Body of pancreas (tissue), 4 donors: ENCODE measurements at regions not wholly inside any gene's neighbourhood (a gene's known extent, or its start where the extent isn't known, plus 50 kb on each side); places are given as distances from the start of the nearest gene placed in this dataset.

Experiments used
- ATAC-seq: fragments of 150-250 bp; one replicate; pipeline ENCODE4 v1.9.1; 2016
- DNase-seq, 4 donors: peaks; one replicate each; pipeline ENCODE4 v3.0.0-alpha.2; 2019
- H3K27ac ChIP-seq, 4 donors: fragments of 200-600 bp; sonication (generic); 1 replicate in 3 of 4; 2 replicates in 1 of 4; pipeline versions ENCODE4 v1.5.1 to v1.6.1; 2016 to 2019; ENCODE audit warnings: mild to moderate bottlenecking in 1 of 4, mixed read lengths in 1 of 4, moderate library complexity in 1 of 4
- H3K27me3 ChIP-seq, 2 donors: fragments of 200-600 bp; sonication (generic); one replicate each; pipeline ENCODE4 v1.6.0; 2016; ENCODE audit warnings: mild to moderate bottlenecking in 1 of 2
- H3K36me3 ChIP-seq, 2 donors: fragments of 200-600 bp; sonication (generic); replicated peaks in 1 of 2; 2 replicates each; pipeline ENCODE4 v1.5.1; 2016; ENCODE audit warnings: low read depth in 2 of 2; ENCODE audit not compliant: insufficient read depth in 1 of 2
- H3K4me1 ChIP-seq: fragments of 200-600 bp; sonication (generic); one replicate; pipeline ENCODE4 v1.6.0; 2016
- H3K4me3 ChIP-seq, 2 donors: fragments of 200-600 bp; sonication (generic); 1 replicate in 1 of 2; 2 replicates in 1 of 2; pipeline ENCODE4 v1.5.1; 2016 to 2019
- H3K9me3 ChIP-seq, 3 donors: fragments of 200-600 bp; sonication (generic); 1 replicate in 2 of 3; 2 replicates in 1 of 3; pipeline ENCODE4 v1.5.1; 2016
- CTCF ChIP-seq, 7 experiments: fragments of 450-650 bp in 4 of 7; fragments of 200-600 bp in 3 of 7; sonication (generic) in 3 of 7; IDR thresholded peaks; one replicate each; pipeline ENCODE4 v1.5.1; 2016 to 2019; ENCODE audit warnings: antibody characterized with exemption in 7 of 7
- POLR2A ChIP-seq, 3 donors: fragments of 450-650 bp; IDR thresholded peaks; one replicate each; pipeline ENCODE4 v1.6.1; 2016; ENCODE audit warnings: antibody characterized with exemption in 3 of 3, mild to moderate bottlenecking in 2 of 3
- WGBS, 2 donors: methylation state at CpG; one replicate each; pipeline ENCODE4 v1.1.5; 2017; 5-methylcytosine and 5-hydroxymethylcytosine counted together
- intact Hi-C: fragments of 100-400 bp; cut with DNase I; formaldehyde crosslinking; loops from one replicate; pipeline ENCODE4 v1.15.1; 2023

GRCh38 chr1:166258017-166258416 lies 91.2 kb upstream of the FAM78B start:
- WGBS, 2 donors: 68 to 86% methylated on average over 1 to 3 of the region's 3 CpGs
- Histone ChIP-seq H3K27ac (no peak overlapping the region), H3K9me3 (no peaks in the 10 kb centered on the region), H3K4me3 (no peak overlapping the region), H3K27me3 (no peaks in the 10 kb centered on the region), H3K4me1 (no peaks in the 10 kb centered on the region), H3K36me3 (no peaks in the 10 kb centered on the region)
- TF ChIP-seq POLR2A (IDR thresholded peaks at IDR 0.05): no peak
- intact Hi-C loops: no loop called here
- DNase-seq (no peak), ATAC-seq (no peak)

GRCh38 chr1:166261511-166261910 lies 94.7 kb upstream of the FAM78B start:
- ATAC-seq (no peak), DNase-seq (no peak)
- Histone ChIP-seq H3K4me1 (no peaks in the 10 kb centered on the region), H3K36me3 (no peaks in the 10 kb centered on the region), H3K27ac (no peak overlapping the region), H3K27me3 (no peaks in the 10 kb centered on the region), H3K4me3 (no peak overlapping the region), H3K9me3 (no peaks in the 10 kb centered on the region)
- TF ChIP-seq CTCF (IDR thresholded peaks at IDR 0.05) (no peak), POLR2A (IDR thresholded peaks at IDR 0.05) (no peak)
- 56 to 69% methylated on average over 3 of the region's 3 CpGs for WGBS, 2 donors
- intact Hi-C loops: no loop called here

- intact Hi-C loops: no loop called here
These were observed 103.8 kb upstream of the FAM78B start for GRCh38 chr1:166270476-166271150.

GRCh38 chr1:166271151-166271538 lies 104.3 kb upstream of the FAM78B start:
- 27 to 33% methylated on average over 1 of the region's 1 CpG for WGBS, 2 donors
- no peak for DNase-seq
- no peaks in the 10 kb centered on the region for H3K9me3 ChIP-seq
- no peaks in the 10 kb centered on the region for H3K27me3 ChIP-seq
- no peak overlapping the region for H3K27ac ChIP-seq
- H3K4me3 ChIP-seq: no peak overlapping the region
- TF ChIP-seq CTCF (IDR thresholded peaks at IDR 0.05): no peak
- no peak for TF ChIP-seq POLR2A (IDR thresholded peaks at IDR 0.05)
- no peaks in the 10 kb centered on the region for H3K4me1 ChIP-seq
- no peaks in the 10 kb centered on the region for H3K36me3 ChIP-seq
- intact Hi-C loops: no loop called here
- no peak for ATAC-seq

More at GRCh38 chr1:166270476-166271150, 103.8 kb upstream of the FAM78B start:
- ATAC-seq: no peak
- no peak for DNase-seq
- H3K4me1 ChIP-seq: no peaks in the 10 kb centered on the region
- WGBS, 2 donors: 40 to 56% methylated on average over 2 of the region's 2 CpGs
- no peak overlapping the region for H3K4me3 ChIP-seq
- H3K27me3 ChIP-seq: no peaks in the 10 kb centered on the region
- no peak for TF ChIP-seq CTCF (IDR thresholded peaks at IDR 0.05)
- TF ChIP-seq POLR2A (IDR thresholded peaks at IDR 0.05): no peak
- no peak overlapping the region for H3K27ac ChIP-seq
- no peaks in the 10 kb centered on the region for H3K9me3 ChIP-seq
- no peaks in the 10 kb centered on the region for H3K36me3 ChIP-seq

GRCh38 chr1:166272155-166272554 lies 105.4 kb upstream of the FAM78B start:
- WGBS, 2 donors: 73 to 84% methylated on average over 1 of the region's 1 CpG

More at GRCh38 chr1:166272155-166272554, 105.4 kb upstream of the FAM78B start:
- no peaks in the 10 kb centered on the region for H3K27me3 ChIP-seq
- no peaks in the 10 kb centered on the region for H3K36me3 ChIP-seq
- DNase-seq (no peak), ATAC-seq (no peak)
- no peak overlapping the region for H3K4me3 ChIP-seq
- TF ChIP-seq CTCF (IDR thresholded peaks at IDR 0.05) (no peak), POLR2A (IDR thresholded peaks at IDR 0.05) (no peak)
- H3K27ac ChIP-seq: no peak overlapping the region
- intact Hi-C loops: no loop called here
- no peaks in the 10 kb centered on the region for H3K9me3 ChIP-seq
- no peaks in the 10 kb centered on the region for H3K4me1 ChIP-seq
